ENCODE measurements at regions not wholly inside any gene's neighbourhood (a gene's known extent, or its start where the extent isn't known, plus 50 kb on each side); places are given as distances from the start of the nearest gene placed in this dataset.

- Histone ChIP-seq H3K9me3 (ENCODE audit: low read length) (no peaks in the 10 kb centered on the region), H3K27ac (ENCODE audit: low read length) (no peak overlapping the region), H3K4me2 (ENCODE audit: low read length) (no peak overlapping the region), H3K4me3 (ENCODE audit: low read length) (no peak overlapping the region), H2AFZ (ENCODE audit: low read depth, low read length) (no peak overlapping the region), H3F3A (ENCODE audit: insufficient read depth, low read length, poor library complexity, severe bottlenecking) (no peaks in the 10 kb centered on the region), H3K36me3 (ENCODE audit: insufficient read depth, low read length) (no peaks in the 10 kb centered on the region), H3K9ac (ENCODE audit: low read length) (no peak overlapping the region), H4K20me1 (ENCODE audit: insufficient read depth) (no peaks in the 10 kb centered on the region), H3K9me2 (ENCODE audit: insufficient read depth, low read length) (no peaks in the 10 kb centered on the region), H3K27me3 (ENCODE audit: insufficient read depth, low read depth, low read length) (no peaks in the 10 kb centered on the region), H3K79me2 (replicated peaks; ENCODE audit: insufficient read depth, low read length) (no peaks in the 10 kb centered on the region)
- no peak for TF ChIP-seq EZH2 (IDR thresholded peaks at IDR 0.05; ENCODE audit: borderline replicate concordance, insufficient read depth, low read length, poor library complexity, severe bottlenecking)
- TF ChIP-seq POLR2AphosphoS5 (IDR thresholded peaks at IDR 0.05), result no peak
- no peak for TF ChIP-seq TAF1 (IDR thresholded peaks at IDR 0.05; ENCODE audit: low read depth)
- no peak for TF ChIP-seq SMC3 (conservative IDR thresholded peaks at IDR 0.05; ENCODE audit: poor library complexity)
- TF ChIP-seq RAD21 (conservative IDR thresholded peaks at IDR 0.05), result no peak
- no peak for TF ChIP-seq MXI1 (conservative IDR thresholded peaks at IDR 0.05; ENCODE audit: poor library complexity, severe bottlenecking)
- TF ChIP-seq REST (IDR thresholded peaks at IDR 0.05; ENCODE audit: borderline replicate concordance), result no peak
- no peak for TF ChIP-seq CTCF (IDR thresholded peaks at IDR 0.05; ENCODE audit: poor library complexity, severe bottlenecking)
These were observed 402.7 kb downstream of the HNRNPD start for GRCh38 chr4:81971061-81971460.

GRCh38 chr4:81970454-81970853, 403.3 kb downstream of the HNRNPD start:
- H3K4me3 ChIP-seq (ENCODE audit: low read length), result no peak overlapping the region
- TF ChIP-seq EZH2 (IDR thresholded peaks at IDR 0.05; ENCODE audit: borderline replicate concordance, insufficient read depth, low read length, poor library complexity, severe bottlenecking) (no peak), MXI1 (conservative IDR thresholded peaks at IDR 0.05; ENCODE audit: poor library complexity, severe bottlenecking) (no peak), RAD21 (conservative IDR thresholded peaks at IDR 0.05) (no peak), POLR2AphosphoS5 (IDR thresholded peaks at IDR 0.05) (no peak), SMC3 (conservative IDR thresholded peaks at IDR 0.05; ENCODE audit: poor library complexity) (no peak), TAF1 (IDR thresholded peaks at IDR 0.05; ENCODE audit: low read depth) (no peak), REST (IDR thresholded peaks at IDR 0.05; ENCODE audit: borderline replicate concordance) (no peak), EP300 (conservative IDR thresholded peaks at IDR 0.05; ENCODE audit: poor library complexity, severe bottlenecking) (no peak), CTCF (IDR thresholded peaks at IDR 0.05; ENCODE audit: poor library complexity, severe bottlenecking) (no peak)
- H3K9me2 ChIP-seq (ENCODE audit: insufficient read depth, low read length), result no peaks in the 10 kb centered on the region
- H3K9me3 ChIP-seq (ENCODE audit: low read length), result no peaks in the 10 kb centered on the region
- no peak overlapping the region for H3K27ac ChIP-seq (ENCODE audit: low read length)
- H4K20me1 ChIP-seq (ENCODE audit: insufficient read depth), result no peaks in the 10 kb centered on the region
- H2AFZ ChIP-seq (ENCODE audit: low read depth, low read length), result no peak overlapping the region
- no peaks in the 10 kb centered on the region for H3K36me3 ChIP-seq (ENCODE audit: insufficient read depth, low read length)
- H3K27me3 ChIP-seq (ENCODE audit: insufficient read depth, low read depth, low read length), result no peaks in the 10 kb centered on the region
- H3K9ac ChIP-seq (ENCODE audit: low read length), result no peak overlapping the region
- no peaks in the 10 kb centered on the region for H3F3A ChIP-seq (ENCODE audit: insufficient read depth, low read length, poor library complexity, severe bottlenecking)
- H3K4me2 ChIP-seq (ENCODE audit: low read length), result no peak overlapping the region
- H3K79me2 ChIP-seq (replicated peaks; ENCODE audit: insufficient read depth, low read length), result no peaks in the 10 kb centered on the region
